ENCODE measurements at regions not wholly inside any gene's neighbourhood (a gene's known extent, or its start where the extent isn't known, plus 50 kb on each side); places are given as distances from the start of the nearest gene placed in this dataset.

- H3K27me3 ChIP-seq: no peaks in the 10 kb centered on the region
- H3K4me3 ChIP-seq: no peak overlapping the region
- intact Hi-C loops (cut with DNase I; ENCODE audit: low total_unique reads): no loop called here
- DNase-seq: no peak
- H3K9me3 ChIP-seq: no peaks in the 10 kb centered on the region
- H3K36me3 ChIP-seq: no peaks in the 10 kb centered on the region
- TF ChIP-seq, protein P1, sequence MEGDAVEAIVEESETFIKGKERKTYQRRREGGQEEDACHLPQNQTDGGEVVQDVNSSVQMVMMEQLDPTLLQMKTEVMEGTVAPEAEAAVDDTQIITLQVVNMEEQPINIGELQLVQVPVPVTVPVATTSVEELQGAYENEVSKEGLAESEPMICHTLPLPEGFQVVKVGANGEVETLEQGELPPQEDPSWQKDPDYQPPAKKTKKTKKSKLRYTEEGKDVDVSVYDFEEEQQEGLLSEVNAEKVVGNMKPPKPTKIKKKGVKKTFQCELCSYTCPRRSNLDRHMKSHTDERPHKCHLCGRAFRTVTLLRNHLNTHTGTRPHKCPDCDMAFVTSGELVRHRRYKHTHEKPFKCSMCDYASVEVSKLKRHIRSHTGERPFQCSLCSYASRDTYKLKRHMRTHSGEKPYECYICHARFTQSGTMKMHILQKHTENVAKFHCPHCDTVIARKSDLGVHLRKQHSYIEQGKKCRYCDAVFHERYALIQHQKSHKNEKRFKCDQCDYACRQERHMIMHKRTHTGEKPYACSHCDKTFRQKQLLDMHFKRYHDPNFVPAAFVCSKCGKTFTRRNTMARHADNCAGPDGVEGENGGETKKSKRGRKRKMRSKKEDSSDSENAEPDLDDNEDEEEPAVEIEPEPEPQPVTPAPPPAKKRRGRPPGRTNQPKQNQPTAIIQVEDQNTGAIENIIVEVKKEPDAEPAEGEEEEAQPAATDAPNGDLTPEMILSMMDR (IDR thresholded peaks at IDR 0.05): no peak
- no peak overlapping the region for H3K27ac ChIP-seq
- H3K4me1 ChIP-seq: no peaks in the 10 kb centered on the region
Measured at GRCh38 chr3:67311440-67311839, 313.3 kb downstream of the KBTBD8 start.

DNA sequence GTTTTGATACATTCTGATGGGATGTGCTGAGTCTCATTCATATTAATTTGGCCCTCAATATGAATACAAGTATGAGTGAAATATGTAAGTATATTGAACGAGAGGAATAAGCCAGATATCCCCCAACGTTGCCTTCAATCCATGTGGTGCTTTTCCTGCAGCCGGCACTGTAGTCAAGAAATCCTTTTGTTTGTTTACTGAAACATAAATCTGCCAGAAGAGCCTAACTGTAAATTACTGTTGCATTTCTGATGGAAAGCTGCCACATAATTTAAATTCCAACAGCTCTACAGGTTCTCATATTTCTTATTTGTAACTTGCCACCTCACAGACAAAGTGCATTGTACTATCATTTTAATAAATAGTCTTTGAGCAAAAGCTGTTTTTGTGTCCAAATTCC lies 314.0 kb downstream of the KBTBD8 start:
- Histone ChIP-seq H3K27ac (no peak overlapping the region), H3K27me3 (no peaks in the 10 kb centered on the region), H3K4me3 (no peak overlapping the region), H3K9me3 (no peaks in the 10 kb centered on the region), H3K4me1 (no peaks in the 10 kb centered on the region), H3K36me3 (no peaks in the 10 kb centered on the region)
- intact Hi-C loops (cut with DNase I; ENCODE audit: low total_unique reads): no loop called here
- DNase-seq: no peak
- TF ChIP-seq, protein P1 (IDR thresholded peaks at IDR 0.05): no peak

DNA sequence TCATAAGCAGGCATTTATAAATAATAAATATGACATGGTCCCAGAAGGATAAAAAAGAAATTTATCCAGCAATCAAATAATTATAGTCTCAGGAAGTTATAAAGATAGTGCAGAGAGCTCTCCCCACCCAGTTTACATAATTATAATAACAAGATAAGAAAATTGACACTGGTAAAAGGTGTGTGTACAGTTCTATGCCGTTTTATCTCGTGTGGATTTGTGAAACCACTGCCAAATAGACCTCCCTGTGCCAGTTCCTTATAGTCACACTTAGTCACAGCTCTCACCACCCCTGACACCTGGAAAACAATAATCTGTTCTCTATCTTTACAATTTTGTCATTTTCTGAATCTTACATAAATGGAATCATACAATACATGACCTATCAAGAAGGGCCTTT lies 320.1 kb downstream of the KBTBD8 start:
- H3K27ac ChIP-seq: no peak overlapping the region
- H3K4me1 ChIP-seq: no peaks in the 10 kb centered on the region
- TF ChIP-seq, protein P1 (IDR thresholded peaks at IDR 0.05): no peak
- H3K4me3 ChIP-seq: no peak overlapping the region
- H3K36me3 ChIP-seq: no peaks in the 10 kb centered on the region
- intact Hi-C loops (cut with DNase I; ENCODE audit: low total_unique reads): no loop called here
- DNase-seq: no peak
- H3K27me3 ChIP-seq: no peaks in the 10 kb centered on the region
- H3K9me3 ChIP-seq: no peaks in the 10 kb centered on the region

- intact Hi-C loops (cut with DNase I; ENCODE audit: low total_unique reads): no loop called here
- no peaks in the 10 kb centered on the region for H3K4me1 ChIP-seq
- H3K27ac ChIP-seq: no peak overlapping the region
- DNase-seq: no peak
- H3K4me3 ChIP-seq: no peak overlapping the region
- no peaks in the 10 kb centered on the region for H3K36me3 ChIP-seq
- no peaks in the 10 kb centered on the region for H3K9me3 ChIP-seq
- TF ChIP-seq, protein P1 (IDR thresholded peaks at IDR 0.05): no peak
- no peaks in the 10 kb centered on the region for H3K27me3 ChIP-seq
Measured at GRCh38 chr3:67324554-67324953, 326.4 kb downstream of the KBTBD8 start.
